ENCODE measurements at regions not wholly inside any gene's neighbourhood (a gene's known extent, or its start where the extent isn't known, plus 50 kb on each side); places are given as distances from the start of the nearest gene placed in this dataset.

- DNase-seq = no peak
These were observed 199.8 kb downstream of the RBM19 start for GRCh38 chr12:113766131-113766878.

DNA sequence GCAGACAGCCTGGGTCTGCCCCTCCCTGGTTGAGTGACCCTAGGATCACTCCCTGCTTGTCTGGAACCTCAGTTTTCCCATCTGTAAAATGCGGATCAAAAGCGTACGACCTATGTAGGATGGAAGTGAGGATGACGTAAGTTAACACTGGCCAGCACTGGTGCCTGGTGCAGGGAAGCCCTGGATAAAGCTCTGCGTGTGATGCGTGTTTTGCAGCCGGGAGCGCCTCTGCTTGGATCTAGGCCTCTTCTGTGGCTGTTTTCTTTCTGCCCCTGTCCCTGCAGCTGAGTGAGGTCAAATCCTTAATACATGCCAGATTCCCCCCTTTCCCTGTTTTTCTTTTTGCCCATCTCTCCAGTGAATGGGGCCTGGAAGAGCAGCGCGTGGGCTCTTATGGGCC is 201.5 kb downstream of the RBM19 start:
- no peak for DNase-seq

DNA sequence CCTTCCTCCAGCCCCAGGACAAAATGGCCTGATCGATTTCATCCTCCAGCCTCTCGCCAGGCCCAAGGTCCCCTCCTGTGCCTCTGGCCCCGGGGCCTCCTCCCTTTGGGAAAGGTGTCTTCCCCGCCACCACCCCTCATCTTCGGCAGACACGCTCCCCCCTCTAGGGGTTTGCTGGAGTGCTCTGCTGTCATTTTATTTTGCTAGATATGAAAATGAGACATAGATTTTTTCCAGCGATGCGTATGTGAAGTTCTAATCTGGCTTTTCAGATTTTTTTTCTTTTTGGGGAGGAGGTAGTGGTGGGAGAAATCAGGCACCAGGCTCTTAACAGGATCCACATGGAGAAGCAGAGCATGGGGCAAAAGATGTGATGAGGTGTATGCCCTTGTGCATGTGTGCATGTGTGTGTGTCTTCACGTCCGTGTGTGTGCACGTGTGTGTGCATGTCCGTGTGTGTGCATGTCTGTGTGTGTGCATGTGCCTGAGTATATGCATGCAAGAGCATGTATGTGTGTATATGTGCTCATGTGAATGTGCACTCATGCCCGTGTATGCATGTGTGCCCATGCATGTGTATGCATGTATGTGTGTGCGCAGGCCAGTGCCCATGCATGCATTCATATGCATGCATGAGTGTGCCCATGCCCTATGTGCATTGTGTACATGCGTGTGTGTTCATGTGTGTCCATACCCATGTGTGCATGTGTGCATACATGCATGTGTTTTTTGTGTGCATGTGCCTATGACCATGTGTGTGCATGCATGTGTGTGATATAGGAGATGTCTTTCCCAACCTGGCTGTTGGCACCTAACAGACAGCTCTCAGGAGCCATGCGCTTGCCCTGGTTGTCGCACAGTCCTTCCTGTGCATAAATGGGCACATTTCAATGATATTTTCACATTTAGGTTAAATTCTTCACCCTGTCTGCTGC is 203.0 kb downstream of the RBM19 start:
- DNase-seq = no peak

DNA sequence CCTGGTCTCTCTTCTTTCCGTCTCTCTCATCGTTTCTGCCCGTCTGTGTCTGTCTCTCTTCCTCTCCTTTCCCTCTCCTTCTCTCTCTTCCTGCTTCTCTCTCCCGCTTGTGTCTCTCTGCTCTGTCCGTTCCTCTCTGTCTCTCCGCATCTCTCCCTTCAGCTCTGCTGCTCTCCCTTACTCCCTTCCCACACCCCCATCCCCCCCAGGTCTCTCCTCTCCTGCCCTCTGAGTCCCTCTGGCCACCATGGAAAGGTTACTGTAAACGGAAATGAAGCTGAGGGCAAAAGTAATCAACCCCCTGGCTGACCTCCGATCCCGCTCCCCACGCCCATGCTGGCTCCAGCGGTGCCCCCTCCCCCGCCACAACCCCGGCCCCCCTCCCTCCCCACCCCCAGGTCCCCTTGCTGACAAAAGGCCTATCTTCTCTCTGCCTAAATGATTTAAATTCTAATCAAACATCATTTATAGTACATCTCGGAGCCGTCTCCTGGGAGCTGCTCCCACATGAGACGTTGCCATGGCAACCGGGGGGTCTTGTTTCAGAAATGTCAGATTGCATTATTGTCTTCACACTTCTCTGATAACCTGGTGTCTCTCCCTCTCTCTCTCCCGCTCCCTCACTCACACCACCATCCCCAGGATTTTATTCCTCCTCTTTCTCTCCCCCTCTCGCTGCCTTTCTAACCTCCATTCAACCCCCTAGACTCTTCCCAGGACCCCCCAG is 203.8 kb downstream of the RBM19 start:
- no peak for DNase-seq

DNA sequence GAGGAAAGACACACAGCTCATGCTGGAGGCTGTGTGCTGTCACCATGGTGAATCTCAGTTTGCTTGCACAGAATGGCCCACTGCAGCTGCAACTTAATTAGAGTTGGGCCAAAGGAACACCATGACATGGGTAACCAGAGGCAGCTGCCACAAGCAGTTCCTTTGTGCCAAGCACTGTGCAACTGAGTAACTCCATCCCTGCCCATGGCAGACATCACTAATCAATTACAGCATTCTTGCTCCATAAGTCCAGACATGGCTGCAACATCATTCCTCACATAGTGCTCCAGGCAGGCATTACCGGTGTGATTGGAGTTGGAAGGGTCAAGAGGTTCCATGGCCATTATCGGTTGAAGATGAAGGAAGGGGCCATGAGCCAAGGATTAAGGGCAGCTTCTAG is 207.0 kb downstream of the RBM19 start:
- no peak for DNase-seq

DNA sequence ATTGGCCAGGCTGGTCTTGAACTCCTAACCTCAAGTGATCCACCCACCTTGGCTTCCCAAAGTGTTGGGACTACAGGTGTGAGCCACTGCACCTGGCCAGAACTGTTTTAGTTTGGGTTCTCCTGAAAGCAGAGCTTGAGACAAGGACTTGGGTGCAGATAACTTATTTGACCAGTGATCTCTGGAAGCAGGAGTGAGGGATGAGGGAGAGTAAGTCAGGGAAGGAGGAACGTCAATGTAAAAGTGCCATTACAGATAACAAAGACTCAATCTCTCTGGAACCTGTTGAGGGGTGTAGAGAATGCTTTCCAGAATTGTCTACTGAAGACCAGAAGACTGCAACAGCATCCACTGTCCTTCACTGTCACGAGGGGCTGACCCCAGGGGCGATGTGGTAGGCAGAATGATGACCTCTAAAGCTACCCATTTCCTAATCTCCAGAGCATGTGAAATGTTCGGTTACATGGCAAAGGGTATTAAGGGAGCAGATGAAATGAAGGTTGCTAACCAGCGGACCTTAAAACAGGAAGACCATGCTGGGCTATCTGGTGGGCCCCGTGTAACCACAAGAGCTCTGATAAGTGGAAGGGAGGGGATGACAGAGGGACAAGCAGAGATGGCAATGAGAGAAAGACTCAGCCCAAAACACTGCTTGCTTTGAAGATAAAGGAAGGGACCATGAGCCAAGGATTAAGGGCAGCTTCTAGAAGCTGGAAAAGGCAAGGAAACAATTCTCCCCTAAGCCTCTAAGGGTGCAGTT is 207.8 kb downstream of the RBM19 start:
- no peak for DNase-seq

- peak; percentile 34 for DNase-seq
These were observed 208.7 kb downstream of the RBM19 start for GRCh38 chr12:113757221-113758002.

DNA sequence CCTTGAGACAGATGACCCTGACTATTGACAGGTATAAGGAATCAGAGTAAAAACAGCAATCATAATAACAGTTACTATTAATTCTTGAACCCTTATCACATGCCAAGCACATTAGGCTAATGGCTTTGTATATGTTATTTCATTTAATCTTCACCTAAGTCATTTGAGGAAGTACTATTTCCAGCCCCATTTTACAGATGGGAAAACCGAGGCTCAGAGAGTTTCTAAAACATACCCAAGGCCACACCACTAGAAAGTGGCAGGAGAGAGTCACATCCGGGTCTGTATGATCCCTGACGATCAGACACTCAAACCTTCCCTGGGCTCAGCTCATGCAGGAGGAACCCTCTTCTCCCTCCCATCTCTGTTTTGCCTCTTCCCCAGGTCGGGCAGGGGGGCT is 209.5 kb downstream of the RBM19 start:
- DNase-seq = no peak

- no peak for DNase-seq
These were observed 211.0 kb downstream of the RBM19 start for GRCh38 chr12:113755098-113755497.

- no peak for DNase-seq
These were observed 214.6 kb downstream of the RBM19 start for GRCh38 chr12:113751513-113751912.

DNA sequence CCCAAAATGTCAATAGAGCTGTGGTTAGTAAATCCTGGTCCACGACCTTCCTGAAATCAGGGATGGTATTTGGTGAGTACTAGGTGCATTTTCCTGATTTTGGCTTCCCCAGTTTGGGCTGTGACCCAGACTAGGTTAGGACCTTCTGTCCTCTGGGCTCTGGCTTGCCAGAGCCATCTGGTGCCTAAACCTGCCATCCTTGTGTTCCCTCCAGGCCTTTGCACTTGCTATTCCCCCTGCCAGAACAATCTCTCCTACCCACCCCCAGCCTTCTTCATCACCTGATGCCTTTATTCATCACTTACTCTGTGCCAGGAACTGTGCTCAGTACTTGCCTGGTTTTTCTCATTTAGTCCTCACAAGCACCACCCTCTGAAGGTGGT is 216.7 kb downstream of the RBM19 start:
- no peak for DNase-seq

DNA sequence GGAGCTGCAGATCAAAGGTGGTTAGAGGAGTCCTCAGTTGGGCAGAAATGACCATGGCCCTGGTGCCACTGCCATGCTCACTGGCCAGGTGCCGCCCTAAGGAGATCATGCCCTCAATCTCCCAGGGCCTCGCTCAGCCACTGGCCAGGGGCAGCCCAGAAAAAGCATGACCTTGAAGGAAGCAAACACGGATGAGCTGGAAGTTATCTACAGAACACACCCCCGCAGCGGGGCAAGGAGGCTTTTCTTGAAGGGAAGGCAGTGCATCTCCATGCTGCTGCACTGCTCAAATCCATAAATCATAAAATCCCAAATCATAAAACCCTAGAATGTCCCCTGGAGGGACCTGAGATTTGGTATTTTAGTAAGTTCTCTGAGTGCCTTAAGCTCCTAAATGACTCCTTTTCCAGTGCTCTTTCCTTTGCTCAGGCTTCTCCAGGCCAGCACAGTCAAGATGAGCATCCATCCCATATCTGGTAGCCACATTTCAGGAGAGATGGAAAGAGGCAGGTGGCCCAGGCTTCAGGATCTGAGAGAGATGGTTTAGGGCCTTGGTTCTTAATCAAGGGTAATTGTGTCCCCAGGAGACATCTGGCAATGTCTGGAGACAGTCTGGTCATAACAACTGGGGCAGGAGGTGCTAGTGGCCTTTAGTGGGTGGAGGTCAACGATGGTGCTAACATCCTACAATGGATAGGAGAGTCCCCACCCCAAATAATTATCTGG is 217.3 kb downstream of the RBM19 start:
- DNase-seq = no peak

DNA sequence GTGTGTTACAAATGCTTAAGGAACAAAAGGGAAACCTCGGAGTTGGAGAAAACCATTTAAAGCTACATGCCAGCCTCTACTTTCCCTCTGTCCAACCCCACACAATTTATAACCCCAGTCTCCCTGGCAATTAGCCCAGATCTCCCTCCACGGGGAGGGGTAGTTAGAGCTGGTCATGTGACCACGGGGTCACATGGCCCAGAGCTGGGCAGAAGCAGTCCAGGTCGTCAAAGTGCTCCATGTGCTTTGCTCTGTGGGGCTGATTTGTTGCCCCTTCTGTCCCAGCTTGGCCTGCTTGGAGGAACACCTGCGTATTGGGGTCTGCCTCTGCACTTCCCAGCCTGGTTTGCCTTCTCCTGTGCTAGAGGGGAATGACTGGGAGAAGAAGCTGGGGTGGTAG is 219.1 kb downstream of the RBM19 start:
- no peak for DNase-seq

GRCh38 chr12:113744802-113745395 is 221.2 kb downstream of the RBM19 start:
- DNase-seq = no peak

DNA sequence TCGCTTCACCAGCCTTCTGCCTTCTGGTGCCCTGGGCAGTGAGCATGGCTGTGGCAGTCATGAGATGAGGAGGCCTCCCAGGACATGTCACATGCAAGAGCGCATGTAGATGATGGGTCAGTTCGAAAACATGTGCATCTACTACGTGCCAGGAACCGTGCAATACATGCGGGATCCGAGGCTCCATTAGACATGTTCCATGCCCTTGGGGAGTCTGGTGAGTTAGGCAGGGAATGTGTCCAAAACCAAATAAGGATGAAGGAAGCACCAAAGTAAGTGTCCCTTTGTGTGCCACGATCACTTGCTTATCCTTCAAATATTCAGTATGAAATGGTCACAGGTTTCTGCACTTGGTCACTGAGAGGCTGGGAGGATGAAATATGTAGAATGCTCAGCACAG is 223.3 kb downstream of the RBM19 start:
- DNase-seq = no peak

DNA sequence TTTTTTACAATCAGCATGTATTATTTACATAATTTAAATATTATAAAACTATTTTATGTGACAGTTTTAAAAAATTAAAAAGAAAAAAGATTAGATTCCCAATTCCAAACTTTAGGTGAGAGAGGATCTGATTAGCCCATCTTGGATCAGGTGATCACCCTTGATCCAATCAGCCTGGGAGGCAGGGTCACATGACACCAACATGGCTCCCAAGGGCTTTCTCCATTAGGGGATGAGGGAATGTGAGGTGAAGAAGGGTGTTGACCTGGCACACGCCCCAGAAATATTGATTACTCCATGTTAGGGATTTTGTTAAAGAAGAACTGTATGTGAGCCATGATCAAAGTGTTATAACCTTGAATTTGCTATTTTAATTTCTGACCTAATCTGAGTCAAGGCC is 225.4 kb downstream of the RBM19 start:
- no peak for DNase-seq

- DNase-seq = no peak
These were observed 231.0 kb downstream of the RBM19 start for GRCh38 chr12:113735131-113735530.

DNA sequence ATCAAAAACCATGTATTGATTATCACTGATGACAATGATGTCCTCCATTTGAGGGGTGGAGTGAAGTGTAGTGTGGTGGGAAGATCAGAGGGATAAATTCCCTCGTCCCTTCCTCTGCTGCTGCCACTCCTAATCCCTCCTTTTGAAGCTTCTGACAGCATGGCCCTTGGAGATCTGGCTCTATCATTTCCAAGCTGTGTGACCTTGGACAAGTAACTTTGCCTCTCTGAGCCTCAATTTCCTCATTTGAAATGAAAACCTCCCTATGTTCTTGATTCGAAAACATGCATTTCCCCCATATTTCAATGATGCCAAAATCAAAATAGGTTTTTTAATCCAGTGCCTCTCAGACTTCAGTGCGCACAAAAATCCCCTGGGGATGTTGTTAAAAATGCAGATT is 231.6 kb downstream of the RBM19 start:
- no peak for DNase-seq

DNA sequence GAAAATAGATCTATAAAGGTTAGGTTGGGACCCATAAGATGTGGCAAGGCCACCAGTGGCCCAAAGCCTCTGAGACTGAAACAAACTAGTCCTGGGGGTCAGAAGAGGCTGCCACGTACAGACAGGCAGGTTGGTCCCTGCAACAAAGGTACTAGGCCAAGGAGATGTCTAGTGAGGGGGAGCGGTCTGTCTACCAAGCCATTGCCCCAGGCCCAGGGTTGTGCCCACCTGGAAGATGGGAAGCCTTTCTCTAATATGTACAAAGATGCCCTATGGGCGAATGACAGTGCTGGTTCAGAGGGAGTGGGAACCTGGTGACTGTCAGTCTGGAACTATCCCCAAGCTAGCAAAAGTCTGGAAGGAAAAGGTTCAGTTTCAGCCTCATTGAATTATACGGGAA is 233.2 kb downstream of the RBM19 start:
- DNase-seq = no peak

- no peak for DNase-seq
These were observed 238.5 kb downstream of the RBM19 start for GRCh38 chr12:113727651-113728061.
